Upper lobe of left lung (tissue), 6 donors: ENCODE measurements at regions not wholly inside any gene's neighbourhood (a gene's known extent, or its start where the extent isn't known, plus 50 kb on each side); places are given as distances from the start of the nearest gene placed in this dataset.

ENCODE experiments used
- ATAC-seq, 2 donors: fragments of 200-7000 bp; cut with Tn5 transposase; one replicate each; pipeline ENCODE4 v1.9.1; 2022; ENCODE audit warnings: mild to moderate bottlenecking in 2 of 2, moderate library complexity in 2 of 2; ENCODE audit not compliant: low FRiP score in 2 of 2
- DNase-seq, 2 donors: peaks; one replicate each; pipeline ENCODE4 v3.0.0-alpha.2; 2019 to 2020
- H3K27ac ChIP-seq, 4 donors: fragments of 200-600 bp; sonication (generic); one replicate each; pipeline ENCODE4 v1.5.1; 2016 to 2019
- H3K27me3 ChIP-seq, 4 donors: fragments of 200-600 bp; sonication (generic); one replicate each; pipeline ENCODE4 v1.5.1; 2017 to 2019
- H3K36me3 ChIP-seq, 4 donors: fragments of 200-600 bp; sonication (generic); one replicate each; pipeline ENCODE4 v1.5.1; 2016 to 2019
- H3K4me1 ChIP-seq, 4 donors: fragments of 200-600 bp; sonication (generic); one replicate each; pipeline ENCODE4 v1.5.1; 2018 to 2019
- H3K4me3 ChIP-seq, 4 donors: fragments of 200-600 bp; sonication (generic); one replicate each; pipeline ENCODE4 v1.5.1; 2017 to 2019; ENCODE audit warnings: mild to moderate bottlenecking in 2 of 4, moderate library complexity in 1 of 4
- H3K9me3 ChIP-seq, 4 donors: fragments of 200-600 bp; sonication (generic); one replicate each; pipeline ENCODE4 v1.5.1; 2018 to 2019
- CTCF ChIP-seq, 6 experiments: fragments of 450-650 bp in 4 of 6; fragments of 200-600 bp in 2 of 6; sonication (generic) in 2 of 6; IDR thresholded peaks; one replicate each; pipeline ENCODE4 v1.5.1; 2016 to 2019; ENCODE audit warnings: antibody characterized with exemption in 6 of 6
- EP300 ChIP-seq, 4 donors: sonication (generic); formaldehyde crosslinking; IDR thresholded peaks; one replicate each; pipeline ENCODE4 v1.5.1; 2017; ENCODE audit warnings: antibody characterized with exemption in 4 of 4, control low read depth in 2 of 4
- POLR2A ChIP-seq, 4 donors: fragments of 450-650 bp; IDR thresholded peaks; one replicate each; pipeline ENCODE4 v1.5.1; 2016 to 2017; ENCODE audit warnings: antibody characterized with exemption in 4 of 4, mild to moderate bottlenecking in 2 of 4
- POLR2AphosphoS5 ChIP-seq, 2 donors: sonication (generic); formaldehyde crosslinking; IDR thresholded peaks; one replicate each; pipeline ENCODE4 v1.5.1; 2017; ENCODE audit warnings: antibody characterized with exemption in 2 of 2
- WGBS, 2 donors: methylation state at CpG; one replicate each; pipeline ENCODE4 v1.1.5; 2017 to 2018; 5-methylcytosine and 5-hydroxymethylcytosine counted together
- donor health status: DM: no; HTN: no; CAD: no; lungs with moderate emphysema.
- donor health status: DM: no; HTN: yes; CAD: no; lungs with severe emphysema.

- TF ChIP-seq POLR2AphosphoS5 (IDR thresholded peaks at IDR 0.05) (no peak), CTCF (IDR thresholded peaks at IDR 0.05) (no peak), POLR2A (IDR thresholded peaks at IDR 0.05) (no peak), EP300 (IDR thresholded peaks at IDR 0.05) (no peak)
- no peak overlapping the region for H3K4me3 ChIP-seq
- 75 to 94% methylated on average over 2 to 3 of the region's 3 CpGs for WGBS, 2 donors
- no peaks in the 10 kb centered on the region for H3K27me3 ChIP-seq
- no peak for DNase-seq
- no peaks in the 10 kb centered on the region for H3K4me1 ChIP-seq
- no peaks in the 10 kb centered on the region for H3K9me3 ChIP-seq
- no peaks in the 10 kb centered on the region for H3K36me3 ChIP-seq
- ATAC-seq: no peak
- H3K27ac ChIP-seq: no peak overlapping the region
These were observed 217.0 kb upstream of the DYNLRB2 start for GRCh38 chr16:80323808-80324195.

- no peak for ATAC-seq
- no peak overlapping the region for H3K27ac ChIP-seq
- no peaks in the 10 kb centered on the region for H3K4me1 ChIP-seq
- no peaks in the 10 kb centered on the region for H3K27me3 ChIP-seq
- peak in 1 of 2 donors; percentile 24 for DNase-seq
- no peak overlapping the region for H3K4me3 ChIP-seq
- H3K9me3 ChIP-seq: no peaks in the 10 kb centered on the region
- TF ChIP-seq POLR2AphosphoS5 (IDR thresholded peaks at IDR 0.05) (no peak), EP300 (IDR thresholded peaks at IDR 0.05) (no peak), CTCF (IDR thresholded peaks at IDR 0.05) (no peak), POLR2A (IDR thresholded peaks at IDR 0.05) (no peak)
- 80 to 92% methylated on average over 7 to 13 of the region's 13 CpGs for WGBS, 2 donors
- H3K36me3 ChIP-seq: no peaks in the 10 kb centered on the region
These were observed 217.5 kb upstream of the DYNLRB2 start for GRCh38 chr16:80323187-80323807.

GRCh38 chr16:80319181-80319580 is 221.6 kb upstream of the DYNLRB2 start:
- no peaks in the 10 kb centered on the region for H3K4me1 ChIP-seq
- TF ChIP-seq CTCF (IDR thresholded peaks at IDR 0.05) (no peak), EP300 (IDR thresholded peaks at IDR 0.05) (no peak), POLR2A (IDR thresholded peaks at IDR 0.05) (no peak), POLR2AphosphoS5 (IDR thresholded peaks at IDR 0.05) (no peak)
- no peak overlapping the region for H3K4me3 ChIP-seq
- WGBS, 2 donors: 89 to 100% methylated on average over 2 to 3 of the region's 3 CpGs
- DNase-seq (no peak), ATAC-seq (no peak)
- no peaks in the 10 kb centered on the region for H3K27me3 ChIP-seq
- H3K9me3 ChIP-seq: no peaks in the 10 kb centered on the region
- H3K36me3 ChIP-seq: no peaks in the 10 kb centered on the region
- no peak overlapping the region for H3K27ac ChIP-seq

DNA sequence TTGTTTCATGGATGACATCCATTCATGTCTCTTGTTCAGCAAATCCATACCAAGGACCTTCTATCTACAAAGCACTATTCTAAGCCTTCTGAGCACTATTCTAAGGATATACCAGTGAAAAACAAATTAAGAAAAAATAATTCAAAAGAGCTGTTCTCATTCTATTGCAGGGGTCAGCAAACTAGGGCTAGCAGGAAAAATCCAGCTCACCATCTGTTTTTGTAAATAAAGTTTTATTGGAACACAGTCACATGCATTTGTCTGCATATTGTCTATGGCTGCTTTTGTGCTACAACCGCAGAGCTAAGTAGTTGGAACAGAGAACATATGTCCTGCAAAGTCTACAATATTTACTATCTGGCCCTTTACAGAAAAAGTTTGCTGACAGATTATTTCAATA is 222.7 kb upstream of the DYNLRB2 start:
- no peak for ATAC-seq
- 94 to 96% methylated on average over 1 of the region's 1 CpG for WGBS, 2 donors
- no peak for DNase-seq
- Histone ChIP-seq H3K27ac (no peak overlapping the region), H3K9me3 (no peaks in the 10 kb centered on the region), H3K36me3 (no peaks in the 10 kb centered on the region), H3K4me1 (no peaks in the 10 kb centered on the region), H3K27me3 (no peaks in the 10 kb centered on the region), H3K4me3 (no peak overlapping the region)
- TF ChIP-seq CTCF (IDR thresholded peaks at IDR 0.05): no peak
- no peak for TF ChIP-seq POLR2AphosphoS5 (IDR thresholded peaks at IDR 0.05)
- no peak for TF ChIP-seq POLR2A (IDR thresholded peaks at IDR 0.05)
- no peak for TF ChIP-seq EP300 (IDR thresholded peaks at IDR 0.05)

DNA sequence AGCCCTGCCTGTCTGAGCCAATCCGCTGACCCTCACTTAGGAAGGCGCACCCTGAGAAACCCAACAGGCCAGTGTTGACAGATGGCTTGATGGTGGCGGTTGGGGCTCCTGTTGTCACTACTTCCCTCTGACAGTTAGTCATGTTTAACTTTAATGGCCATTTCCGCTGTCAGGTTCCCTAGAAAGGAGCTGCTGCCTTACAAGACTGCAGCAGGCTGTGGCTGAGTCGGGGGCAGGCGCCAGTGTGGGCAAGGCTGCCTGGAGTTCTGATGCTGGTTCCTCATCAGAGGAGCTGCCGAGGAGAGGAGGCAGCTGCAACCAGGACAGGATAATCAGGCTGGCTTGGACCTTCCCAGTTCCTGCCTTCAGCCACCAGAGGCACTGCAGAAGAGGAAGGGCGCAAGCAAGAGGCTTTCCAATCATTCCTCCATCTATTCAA is 223.2 kb upstream of the DYNLRB2 start:
- TF ChIP-seq CTCF (IDR thresholded peaks at IDR 0.05): peak in 4 of 6 experiments; percentile 15 to 36 (median 27)
- TF ChIP-seq POLR2AphosphoS5 (IDR thresholded peaks at IDR 0.05): peak; percentile 22 to 57
- TF ChIP-seq EP300 (IDR thresholded peaks at IDR 0.05): no peak
- TF ChIP-seq POLR2A (IDR thresholded peaks at IDR 0.05): no peak
- H3K27ac ChIP-seq: peak overlapping the region in 2 of 4 donors; percentile 0 to 2
- no peaks in the 10 kb centered on the region for H3K9me3 ChIP-seq
- H3K4me3 ChIP-seq: no peak overlapping the region
- H3K4me1 ChIP-seq: no peaks in the 10 kb centered on the region
- DNase-seq (peak; percentile 25 to 52), ATAC-seq (peak in 1 of 2 donors; percentile 26)
- 51 to 56% methylated on average over 8 of the region's 8 CpGs for WGBS, 2 donors
- H3K36me3 ChIP-seq: no peaks in the 10 kb centered on the region
- no peaks in the 10 kb centered on the region for H3K27me3 ChIP-seq
